ENCODE measurements at regions not wholly inside any gene's neighbourhood (a gene's known extent, or its start where the extent isn't known, plus 50 kb on each side); places are given as distances from the start of the nearest gene placed in this dataset.
A peak's percentile ranks its signal among the peaks of the same experiment; 100 is the strongest.

DNA sequence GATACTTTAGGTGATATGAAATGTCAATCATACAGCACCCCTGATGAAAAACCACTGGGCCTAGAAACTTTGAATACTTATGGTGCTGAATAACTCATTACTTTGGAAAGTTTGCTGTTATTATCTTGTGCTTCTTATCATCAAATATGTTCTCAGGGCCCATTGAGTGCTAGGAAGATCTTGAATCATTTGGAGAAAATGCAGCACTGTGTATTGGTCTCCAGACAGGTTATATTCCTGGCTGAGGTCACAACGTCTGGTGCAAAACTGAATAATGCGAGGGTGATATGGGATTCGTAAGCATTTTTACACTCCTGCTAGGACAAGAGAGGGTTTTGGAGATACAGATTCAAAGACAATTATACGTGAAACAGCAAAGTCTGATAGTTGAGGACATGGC, 249.4 kb upstream of the TNC start:
- DNase-seq (ENCODE audit: low read depth), result no peak

DNA sequence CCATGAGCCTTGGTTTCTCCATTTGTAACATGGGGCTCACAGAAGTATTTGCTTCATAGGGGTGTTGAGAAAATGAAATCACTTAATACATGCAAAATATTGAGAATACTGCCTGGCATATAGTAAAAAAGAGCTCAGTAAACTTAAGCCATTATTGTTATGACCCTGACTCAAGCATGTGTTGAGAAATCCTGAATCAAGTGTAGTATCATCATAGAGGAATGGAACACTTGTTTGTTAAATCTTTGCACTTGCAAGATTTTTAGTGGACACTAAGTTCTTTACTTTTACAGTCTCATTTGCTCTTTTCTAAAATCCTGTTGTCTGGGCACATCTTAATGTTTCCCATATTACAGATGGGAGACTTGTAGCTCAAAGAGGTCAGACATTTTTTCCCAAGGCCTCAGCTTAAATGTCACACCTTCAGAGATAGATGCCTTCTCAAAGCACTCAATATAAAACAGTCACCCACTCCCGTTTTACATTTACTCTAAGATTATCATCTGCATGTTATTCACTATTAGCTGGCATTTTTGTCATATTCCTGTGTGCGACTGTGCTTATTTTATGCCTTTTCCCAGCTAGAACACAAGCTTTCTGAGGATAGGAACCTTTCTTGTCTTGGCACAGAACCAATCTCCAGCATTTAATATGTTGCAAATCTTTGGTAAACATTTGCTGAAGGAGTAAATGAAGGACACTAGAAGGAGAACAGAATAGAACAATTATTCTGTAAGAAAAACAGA, 250.0 kb upstream of the TNC start:
- no peak for DNase-seq (ENCODE audit: low read depth)

DNA sequence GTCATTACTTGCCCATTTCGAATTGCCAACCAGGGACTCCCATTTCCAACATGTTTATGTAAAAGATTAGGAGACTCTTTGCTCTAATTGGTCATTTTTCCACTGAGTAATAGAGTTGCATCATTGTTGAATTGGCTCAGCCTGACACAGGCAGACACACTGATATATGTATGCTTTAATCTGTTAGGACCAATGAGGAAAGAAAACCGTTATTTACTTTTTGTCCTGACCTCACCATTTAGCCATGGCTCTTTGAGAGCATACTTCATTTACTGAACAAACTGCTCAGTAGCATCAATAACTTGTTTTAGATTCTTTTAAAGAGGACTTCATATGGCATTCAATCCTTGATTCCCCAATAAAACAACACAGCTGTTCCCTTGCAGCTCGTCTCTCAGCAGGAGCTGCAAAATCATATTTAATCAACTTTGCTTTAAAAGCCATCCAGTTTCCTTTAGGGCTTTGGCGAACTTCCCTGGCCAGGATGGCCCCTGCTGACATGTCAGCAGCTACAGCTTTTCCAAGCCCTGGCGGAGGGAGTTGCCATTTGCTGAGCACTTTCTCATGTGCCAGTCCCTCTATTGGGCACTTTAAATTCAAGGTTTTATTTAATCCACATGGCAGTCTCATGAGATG, 251.5 kb upstream of the TNC start:
- DNase-seq (ENCODE audit: low read depth), result peak; percentile 57

DNA sequence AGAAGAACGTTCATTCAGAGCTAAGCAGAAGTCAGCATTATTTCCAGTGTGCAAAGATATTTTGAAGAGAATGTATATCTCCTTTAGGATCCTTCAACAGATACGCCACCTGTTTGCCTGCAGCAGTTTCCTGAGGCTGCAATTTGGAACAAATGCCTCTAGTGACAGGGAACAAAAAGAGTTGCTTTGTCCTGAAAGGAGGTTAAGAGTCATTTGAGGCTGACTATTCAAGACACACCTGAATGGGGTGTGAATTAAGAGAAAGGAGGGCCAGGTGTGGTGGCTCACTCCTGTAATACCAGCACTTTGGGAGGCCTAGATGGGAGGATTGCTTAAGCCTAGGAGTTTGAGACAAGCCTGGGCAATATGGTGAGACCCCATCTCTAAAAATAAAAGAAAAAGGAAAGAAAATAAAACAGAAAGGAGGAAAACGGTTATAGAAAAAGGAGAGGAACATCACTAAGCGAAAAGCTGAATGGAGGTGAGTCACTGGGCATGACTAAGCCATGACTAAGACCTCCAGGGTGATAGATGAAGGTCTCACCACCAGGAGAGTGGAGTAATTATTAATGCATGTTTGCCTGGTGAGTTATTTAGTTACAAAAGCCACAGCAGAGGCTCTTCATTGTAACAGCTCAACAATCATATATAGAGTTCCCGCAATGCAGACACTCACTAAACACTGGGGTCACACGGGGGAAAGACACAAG, 255.2 kb upstream of the TNC start:
- DNase-seq (ENCODE audit: low read depth), result peak; percentile 98

DNA sequence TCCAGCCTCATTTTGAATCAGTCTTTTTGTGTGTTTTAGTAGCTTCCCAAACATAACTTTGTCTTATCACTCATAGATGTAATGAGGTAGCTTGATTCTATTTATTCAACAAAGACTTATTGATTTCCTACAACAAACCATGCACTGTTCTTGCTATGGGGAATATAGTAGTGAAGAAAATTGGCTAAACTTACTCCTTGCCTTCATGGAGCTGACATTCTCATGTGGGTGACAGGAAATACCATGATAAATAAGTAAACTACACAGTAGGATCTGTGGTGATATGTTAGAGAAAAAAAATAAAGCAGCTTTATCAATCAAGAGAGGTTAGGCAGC, 255.7 kb upstream of the TNC start:
- no peak for DNase-seq (ENCODE audit: low read depth)

GRCh38 chr9:115374724-115375268, 256.8 kb upstream of the TNC start:
- DNase-seq (ENCODE audit: low read depth), result no peak

- no peak for DNase-seq (ENCODE audit: low read depth)
Measured at GRCh38 chr9:115378241-115378640, 260.3 kb upstream of the TNC start.

DNA sequence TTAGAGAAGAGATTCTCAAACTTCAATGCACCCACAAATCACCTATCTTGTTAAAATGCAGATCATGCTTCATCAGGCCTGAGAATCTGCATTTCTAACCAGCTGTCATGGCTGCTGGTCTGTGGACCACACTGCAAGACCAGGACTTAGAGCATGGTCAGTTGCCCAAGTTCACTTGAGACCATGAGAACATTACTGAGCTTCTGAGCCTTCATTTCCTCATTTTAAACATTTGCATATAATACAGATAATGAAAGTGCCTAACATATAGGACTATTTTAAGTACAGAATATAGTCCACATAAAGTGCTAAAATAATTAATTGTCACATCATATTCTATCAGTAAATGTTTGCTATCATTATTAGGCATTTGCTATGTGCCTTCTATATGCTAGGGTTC, 260.8 kb upstream of the TNC start:
- no peak for DNase-seq (ENCODE audit: low read depth)

- no peak for DNase-seq (ENCODE audit: low read depth)
Measured at GRCh38 chr9:115379719-115380118, 261.8 kb upstream of the TNC start.

DNA sequence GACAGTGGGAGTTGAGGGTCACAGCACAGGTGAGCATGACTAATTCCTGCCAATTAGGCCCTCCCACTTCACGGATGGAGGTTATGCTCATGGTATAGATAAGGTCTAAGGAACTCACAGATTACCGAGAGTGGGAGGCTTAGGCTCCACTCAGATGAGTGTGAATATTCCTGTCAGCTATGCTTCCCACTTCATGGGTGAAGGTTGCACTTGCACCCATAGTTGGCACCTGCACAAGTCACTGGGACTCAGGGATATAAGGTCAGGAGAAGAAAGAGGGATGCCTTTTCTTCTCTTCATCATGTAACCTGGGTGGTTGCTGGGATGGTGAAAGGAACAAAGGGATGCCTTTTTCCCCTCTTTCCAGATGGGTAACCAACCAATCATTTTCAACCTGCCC, 264.9 kb upstream of the TNC start:
- no peak for DNase-seq (ENCODE audit: low read depth)

- DNase-seq (ENCODE audit: low read depth), result no peak
Measured at GRCh38 chr9:115385383-115386122, 267.6 kb upstream of the TNC start.

DNA sequence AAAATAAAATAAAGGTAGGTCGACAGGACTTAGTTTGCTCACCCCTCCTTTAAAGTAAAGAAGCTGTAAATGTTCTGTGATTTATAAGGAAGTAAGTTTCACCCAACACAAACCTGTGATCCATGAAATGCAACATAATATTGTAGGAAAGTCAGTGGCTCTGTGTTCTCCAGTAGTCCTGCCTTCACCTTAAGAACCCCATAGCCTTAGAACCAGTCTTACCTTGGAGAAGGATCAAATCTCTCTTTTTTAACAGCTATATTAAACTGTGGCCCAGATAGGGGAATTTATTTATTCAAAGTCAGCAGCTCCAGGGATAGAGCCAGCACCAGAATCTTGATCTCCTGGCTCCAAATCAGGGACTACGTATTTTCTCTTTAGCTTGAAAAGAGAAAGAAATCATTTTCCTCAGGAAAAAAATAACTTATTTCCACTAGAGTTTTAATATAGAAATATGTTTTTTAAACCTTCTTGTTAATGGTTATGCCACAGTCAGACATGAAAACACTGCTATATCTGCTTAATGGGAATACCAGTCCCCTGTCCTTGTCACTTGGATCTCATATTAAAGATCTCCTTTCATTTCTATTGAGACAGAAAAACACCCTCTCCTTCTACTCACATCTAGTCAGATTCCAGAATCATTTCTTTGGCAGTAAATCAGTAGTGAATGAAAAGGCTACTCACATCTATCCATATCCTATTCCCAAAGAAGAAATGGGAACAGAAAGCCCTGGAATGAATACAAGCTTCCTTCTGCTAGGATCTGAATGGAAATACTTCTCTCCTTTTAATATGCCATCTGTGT, 269.2 kb upstream of the TNC start:
- no peak for DNase-seq (ENCODE audit: low read depth)

- no peak for DNase-seq (ENCODE audit: low read depth)
Measured at GRCh38 chr9:115391168-115391825, 273.3 kb upstream of the TNC start.

- peak; percentile 17 for DNase-seq (ENCODE audit: low read depth)
Measured at GRCh38 chr9:115393976-115394775, 276.2 kb upstream of the TNC start.

DNA sequence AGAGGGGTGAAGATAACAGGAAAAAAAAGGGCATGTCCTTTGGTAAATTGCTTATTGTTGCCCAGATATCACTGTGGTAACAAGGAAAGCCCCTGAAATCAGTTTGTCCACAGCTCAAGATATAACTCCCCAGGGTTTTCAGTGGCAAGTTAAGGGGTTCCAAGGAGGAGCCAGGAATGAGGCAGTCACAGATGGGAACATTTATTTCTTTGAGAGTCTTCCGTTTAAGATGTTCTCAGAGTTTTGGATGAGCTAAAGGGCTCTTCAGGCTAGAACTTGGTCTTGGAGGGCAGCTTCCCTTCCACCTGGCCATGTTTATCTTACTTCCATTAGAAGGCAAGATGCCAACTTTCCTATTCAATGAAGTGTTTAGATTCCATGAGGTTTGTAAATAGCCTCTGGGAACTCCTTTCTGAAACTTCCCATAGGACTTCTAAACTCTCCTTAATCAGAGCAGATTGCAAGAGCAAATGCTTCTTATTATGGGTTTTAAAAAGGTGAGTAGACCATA, 277.6 kb upstream of the TNC start:
- DNase-seq (ENCODE audit: low read depth), result peak; percentile 27

DNA sequence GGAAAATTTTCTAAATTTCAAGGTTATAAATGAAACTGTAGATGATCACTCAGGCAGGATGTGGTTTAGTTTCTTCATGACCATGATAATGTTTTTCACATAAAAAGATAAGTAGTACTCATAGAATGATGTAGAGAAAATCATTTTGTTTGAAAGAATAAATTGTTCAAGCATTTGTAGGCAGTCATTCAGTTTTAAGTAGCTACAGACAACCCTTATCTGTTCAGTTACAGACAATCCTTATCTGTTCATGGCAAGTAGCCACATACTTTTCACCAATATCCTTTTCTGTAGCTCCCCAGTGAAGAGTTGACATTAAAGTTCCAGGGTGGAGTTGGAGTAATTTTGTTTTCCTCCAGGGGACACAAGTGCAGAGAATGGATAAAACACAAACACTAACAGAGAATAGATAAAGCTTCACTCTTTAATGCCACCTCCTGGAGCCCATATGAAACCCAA, 278.1 kb upstream of the TNC start:
- no peak for DNase-seq (ENCODE audit: low read depth)

DNA sequence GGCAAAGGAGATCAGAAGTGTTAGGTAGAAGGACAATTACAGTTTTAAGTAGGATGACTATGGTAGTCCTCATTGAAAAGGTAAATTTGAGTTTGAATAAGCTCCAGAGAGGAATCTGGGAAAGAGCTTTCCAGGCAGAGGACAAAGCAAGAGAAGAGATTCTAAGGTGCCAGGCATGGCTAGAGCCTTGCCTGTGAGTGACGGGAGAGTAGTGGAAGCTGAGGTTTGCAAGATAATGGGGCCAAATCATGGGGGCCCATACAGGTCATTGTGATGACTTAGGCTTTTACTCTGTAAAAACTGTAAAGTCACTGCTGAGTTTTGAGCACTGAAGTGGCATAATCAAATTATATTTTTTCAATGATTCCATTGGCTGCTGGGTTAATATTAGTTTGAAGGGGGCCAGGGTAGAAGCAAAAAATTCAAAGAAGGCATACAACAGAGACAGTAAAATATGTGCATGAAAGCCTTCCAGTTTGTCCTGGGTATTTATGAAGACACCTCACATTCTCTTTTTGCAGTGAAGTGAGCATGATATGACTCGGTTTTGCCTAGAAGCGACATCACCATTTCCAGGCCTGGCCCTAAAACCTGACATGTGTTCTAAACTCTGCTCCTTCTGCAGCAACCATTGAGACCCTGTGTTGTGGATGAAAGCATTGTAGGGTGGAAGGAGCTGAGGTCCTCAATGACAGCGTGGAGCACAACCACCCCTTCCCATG, 279.8 kb upstream of the TNC start:
- DNase-seq (ENCODE audit: low read depth), result no peak

- DNase-seq (ENCODE audit: low read depth), result no peak
Measured at GRCh38 chr9:115398313-115398650, 280.3 kb upstream of the TNC start.

DNA sequence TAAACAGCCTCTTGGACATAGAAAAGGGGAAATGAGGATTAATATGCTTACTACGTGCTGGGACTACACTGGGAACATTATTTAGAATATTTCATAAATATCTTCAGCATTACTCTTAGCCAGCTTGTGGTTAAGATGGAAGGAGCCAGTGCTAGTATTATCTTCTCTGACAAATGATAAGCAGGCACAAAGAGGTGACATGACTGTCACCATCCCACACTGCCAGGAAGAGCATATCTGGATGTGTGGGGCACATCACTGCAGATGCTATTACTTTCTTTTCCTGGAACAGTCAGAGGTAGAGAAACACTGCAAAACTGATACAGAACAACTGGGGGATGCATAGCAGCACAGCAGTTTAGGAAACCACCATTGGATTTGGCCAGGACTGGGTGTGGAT, 281.0 kb upstream of the TNC start:
- DNase-seq (ENCODE audit: low read depth), result no peak
